ENCODE measurements at regions not wholly inside any gene's neighbourhood (a gene's known extent, or its start where the extent isn't known, plus 50 kb on each side); places are given as distances from the start of the nearest gene placed in this dataset.
A peak's percentile ranks its signal among the peaks of the same experiment; 100 is the strongest.

DNA sequence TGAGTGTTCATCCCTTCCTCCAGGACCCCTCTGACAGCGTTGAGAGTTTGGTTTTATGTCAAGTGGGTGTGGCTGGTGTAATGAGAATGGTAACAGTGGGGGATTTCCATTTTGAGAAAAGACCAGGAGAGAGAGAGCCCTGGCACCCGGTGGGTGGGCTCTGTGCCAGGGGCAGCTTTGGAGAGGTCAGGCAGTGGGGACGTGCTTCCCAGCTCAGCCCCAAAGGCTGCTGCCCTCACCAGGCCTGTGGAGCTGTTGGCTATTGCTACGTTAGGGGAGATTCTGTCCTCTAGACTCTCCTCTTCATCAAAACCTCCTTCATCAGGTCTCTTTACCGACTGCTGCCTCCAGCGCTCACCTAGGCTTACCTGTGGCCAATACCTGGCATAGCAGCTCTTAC lies 176.3 kb downstream of the PTPRU start:
- Histone ChIP-seq H3F3A (ENCODE audit: low read depth) (peaks cover 16% of the 10 kb centered on the region), H3K36me3 (no peaks in the 10 kb centered on the region), H3K79me2 (ENCODE audit: low read depth) (no peaks in the 10 kb centered on the region), H3K9ac (no peak overlapping the region), H3K4me3 (no peak overlapping the region), H3K4me2 (no peak overlapping the region), H3K27ac (no peak overlapping the region), H3K27me3 (no peaks in the 10 kb centered on the region), H3K4me1 (peaks cover 11% of the 10 kb centered on the region), H4K20me1 (ENCODE audit: low read depth) (no peaks in the 10 kb centered on the region), H2AFZ (replicated peaks) (no peak overlapping the region), H3K9me3 (ENCODE audit: low read depth) (no peaks in the 10 kb centered on the region)
- Mint-ChIP-seq H3K27ac (peak overlapping the region; percentile 29), H3K4me1 (peaks cover 30% of the 10 kb centered on the region), H3K9me3 (no peaks in the 10 kb centered on the region), H3K36me3 (no peaks in the 10 kb centered on the region), H3K4me3 (no peak overlapping the region), H3K27me3 (ENCODE audit: insufficient read depth, low read depth) (peaks cover 16% of the 10 kb centered on the region)
- no peak for DNase-seq (ENCODE audit: low spot score)
- no peak for TF ChIP-seq EZH2phosphoT487 (IDR thresholded peaks at IDR 0.05)
- no peak for TF ChIP-seq EZH2 (IDR thresholded peaks at IDR 0.05)
- TF ChIP-seq, protein P1, sequence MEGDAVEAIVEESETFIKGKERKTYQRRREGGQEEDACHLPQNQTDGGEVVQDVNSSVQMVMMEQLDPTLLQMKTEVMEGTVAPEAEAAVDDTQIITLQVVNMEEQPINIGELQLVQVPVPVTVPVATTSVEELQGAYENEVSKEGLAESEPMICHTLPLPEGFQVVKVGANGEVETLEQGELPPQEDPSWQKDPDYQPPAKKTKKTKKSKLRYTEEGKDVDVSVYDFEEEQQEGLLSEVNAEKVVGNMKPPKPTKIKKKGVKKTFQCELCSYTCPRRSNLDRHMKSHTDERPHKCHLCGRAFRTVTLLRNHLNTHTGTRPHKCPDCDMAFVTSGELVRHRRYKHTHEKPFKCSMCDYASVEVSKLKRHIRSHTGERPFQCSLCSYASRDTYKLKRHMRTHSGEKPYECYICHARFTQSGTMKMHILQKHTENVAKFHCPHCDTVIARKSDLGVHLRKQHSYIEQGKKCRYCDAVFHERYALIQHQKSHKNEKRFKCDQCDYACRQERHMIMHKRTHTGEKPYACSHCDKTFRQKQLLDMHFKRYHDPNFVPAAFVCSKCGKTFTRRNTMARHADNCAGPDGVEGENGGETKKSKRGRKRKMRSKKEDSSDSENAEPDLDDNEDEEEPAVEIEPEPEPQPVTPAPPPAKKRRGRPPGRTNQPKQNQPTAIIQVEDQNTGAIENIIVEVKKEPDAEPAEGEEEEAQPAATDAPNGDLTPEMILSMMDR (IDR thresholded peaks at IDR 0.05): no peak

DNA sequence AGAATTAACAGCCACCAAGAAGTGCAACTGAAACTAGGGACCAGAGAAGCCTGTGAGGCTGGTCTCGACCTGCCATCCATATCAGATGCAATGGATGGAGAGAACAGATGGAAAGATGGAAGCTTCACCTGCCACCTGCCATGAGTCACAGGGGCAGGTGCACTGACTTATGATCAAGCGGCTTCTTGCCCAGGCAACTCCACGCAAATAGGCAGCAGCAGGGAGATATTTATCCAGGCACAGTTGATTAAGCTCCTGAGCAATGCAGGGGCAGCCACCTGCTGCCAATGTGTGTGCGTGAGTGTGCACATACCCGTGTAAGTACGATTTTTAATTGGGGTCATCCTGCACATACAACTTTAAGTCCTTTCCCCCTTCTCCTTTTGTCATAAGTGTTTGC lies 174.2 kb downstream of the PTPRU start:
- peaks cover 7% of the 10 kb centered on the region for H3K27me3 Mint-ChIP-seq (ENCODE audit: insufficient read depth, low read depth)

DNA sequence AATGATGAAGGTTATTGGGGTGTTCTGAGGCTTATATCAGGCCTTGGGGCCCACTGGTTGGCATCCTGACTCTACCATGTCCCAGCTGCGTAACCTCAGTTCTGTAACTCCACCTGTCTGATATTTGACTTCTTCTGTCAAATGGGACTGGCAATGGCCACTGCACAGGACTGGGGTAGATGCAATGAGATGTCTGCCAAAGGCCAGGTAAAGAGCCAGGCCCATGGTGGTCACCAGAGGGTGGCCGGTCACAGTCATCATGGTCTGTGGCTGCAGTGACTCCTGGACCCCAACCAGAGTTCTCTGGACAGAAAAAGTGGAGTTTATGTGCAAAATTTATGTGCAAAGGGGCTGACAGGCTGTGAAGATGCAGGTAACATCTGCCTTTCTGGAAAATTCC lies 173.3 kb downstream of the PTPRU start:
- no peak for TF ChIP-seq EZH2 (IDR thresholded peaks at IDR 0.05)
- no peak for TF ChIP-seq EZH2phosphoT487 (IDR thresholded peaks at IDR 0.05)
- TF ChIP-seq, protein P1 (IDR thresholded peaks at IDR 0.05): no peak
- H3F3A ChIP-seq (ENCODE audit: low read depth): peaks cover 16% of the 10 kb centered on the region
- no peak overlapping the region for H3K4me2 ChIP-seq
- no peak for DNase-seq (ENCODE audit: low spot score)
- H4K20me1 ChIP-seq (ENCODE audit: low read depth): no peaks in the 10 kb centered on the region
- Mint-ChIP-seq H3K4me3 (no peak overlapping the region), H3K27ac (no peak overlapping the region), H3K9me3 (no peaks in the 10 kb centered on the region), H3K36me3 (no peaks in the 10 kb centered on the region), H3K4me1 (peaks cover 24% of the 10 kb centered on the region), H3K27me3 (ENCODE audit: insufficient read depth, low read depth) (peaks cover 10% of the 10 kb centered on the region)
- no peaks in the 10 kb centered on the region for H3K36me3 ChIP-seq
- no peak overlapping the region for H3K27ac ChIP-seq
- H3K4me1 ChIP-seq: peaks cover 11% of the 10 kb centered on the region
- H3K27me3 ChIP-seq: no peaks in the 10 kb centered on the region
- no peak overlapping the region for H2AFZ ChIP-seq (replicated peaks)
- H3K4me3 ChIP-seq: no peak overlapping the region
- H3K9me3 ChIP-seq (ENCODE audit: low read depth): no peaks in the 10 kb centered on the region
- no peak overlapping the region for H3K9ac ChIP-seq
- H3K79me2 ChIP-seq (ENCODE audit: low read depth): no peaks in the 10 kb centered on the region

More for the DNA sequence above, 174.2 kb downstream of the PTPRU start:
- Histone ChIP-seq H2AFZ (replicated peaks) (no peak overlapping the region), H3K36me3 (no peaks in the 10 kb centered on the region), H3K4me3 (no peak overlapping the region), H3K9ac (no peak overlapping the region), H3K4me2 (no peak overlapping the region), H3F3A (ENCODE audit: low read depth) (peaks cover 16% of the 10 kb centered on the region), H3K4me1 (peaks cover 11% of the 10 kb centered on the region), H4K20me1 (ENCODE audit: low read depth) (no peaks in the 10 kb centered on the region), H3K27ac (no peak overlapping the region), H3K9me3 (ENCODE audit: low read depth) (no peaks in the 10 kb centered on the region), H3K79me2 (ENCODE audit: low read depth) (no peaks in the 10 kb centered on the region), H3K27me3 (no peaks in the 10 kb centered on the region)
- DNase-seq (ENCODE audit: low spot score): peak; percentile 18
- H3K27ac Mint-ChIP-seq: peak overlapping the region; percentile 8
- H3K9me3 Mint-ChIP-seq: no peaks in the 10 kb centered on the region
- peaks cover 28% of the 10 kb centered on the region for H3K4me1 Mint-ChIP-seq
- H3K4me3 Mint-ChIP-seq: no peak overlapping the region
- no peaks in the 10 kb centered on the region for H3K36me3 Mint-ChIP-seq
- TF ChIP-seq EZH2phosphoT487 (IDR thresholded peaks at IDR 0.05): no peak
- no peak for TF ChIP-seq EZH2 (IDR thresholded peaks at IDR 0.05)
- TF ChIP-seq, protein P1 (IDR thresholded peaks at IDR 0.05): no peak

Data from neural progenitor cell (in vitro differentiated cells).